HepG2 (cell line): ENCODE measurements at regions not wholly inside any gene's neighbourhood (a gene's known extent, or its start where the extent isn't known, plus 50 kb on each side); places are given as distances from the start of the nearest gene placed in this dataset.

Source experiments
- ATAC-seq: fragments of 200-7000 bp; cut with Tn5 transposase; 3 replicates; pipeline ENCODE4 v1.9.1; 2020; ENCODE audit warnings: mild to moderate bottlenecking, moderate library complexity
- BruUV-seq: library from RNA; stranded (reverse); fragments of 400-500 nt; replicated peaks from 2 replicates; lab custom pipeline; 2021; lab: Mats Ljungman, UMichigan
- CTCF ChIA-PET: fragments of 300-600 bp; formaldehyde crosslinking; extraction: SDS; loops from one replicate; lab custom pipeline; 2021; ENCODE audit warnings: low total read pairs, inconsistent platforms, low intra/inter-chr PET ratio; lab: Yijun Ruan, JAX
- POLR2A ChIA-PET: fragments of 350-600 bp; sonication (Branson Sonifier 250); formaldehyde crosslinking; loops from one replicate; lab custom pipeline; 2020; ENCODE audit warnings: antibody characterized with exemption, inconsistent platforms; lab: Yijun Ruan, JAX
- DNase-seq: peaks from one replicate; pipeline ENCODE4 v3.0.0-alpha.2; 2015; ENCODE audit warnings: low spot score
- FAIRE-seq: peaks from 3 replicates; lab custom pipeline; 2011; peaks lifted over from hg19 to GRCh38; lab: Jason Lieb, UNC
- H2AFZ ChIP-seq: one replicate; pipeline ENCODE4 v1.6.1; 2011; ENCODE audit warnings: low read length, inconsistent platforms
- H3K27ac ChIP-seq: fragments of 300-600 bp; 3 replicates; pipeline ENCODE4 v1.8.0; 2011; ENCODE audit warnings: mixed run types, mild to moderate bottlenecking, mixed read lengths, low read length, inconsistent platforms; ENCODE audit not compliant: insufficient read depth; ENCODE audit errors: extremely low read length
- H3K27me3 ChIP-seq, 2 experiments: fragments of 200-600 bp in 1 of 2; 2 replicates in 1 of 2; 3 replicates in 1 of 2; pipeline versions ENCODE4 v1.6.0 to v1.8.0; 2011; ENCODE audit warnings: low read length in 2 of 2, mild to moderate bottlenecking in 2 of 2, moderate library complexity in 2 of 2, inconsistent platforms in 1 of 2; ENCODE audit not compliant: insufficient read depth in 2 of 2, control insufficient read depth in 1 of 2
- H3K36me3 ChIP-seq, 2 experiments: fragments of 200-600 bp in 1 of 2; replicated peaks in 1 of 2; 2 replicates in 1 of 2; 3 replicates in 1 of 2; pipeline versions ENCODE4 v1.5.1 to v1.8.0; 2011; ENCODE audit warnings: low read length in 2 of 2, inconsistent platforms in 1 of 2; ENCODE audit not compliant: insufficient read depth in 2 of 2, control insufficient read depth in 1 of 2
- H3K4me1 ChIP-seq: 2 replicates; pipeline ENCODE4 v1.5.1; 2012; ENCODE audit warnings: low read length, inconsistent platforms; ENCODE audit not compliant: insufficient read depth
- H3K4me2 ChIP-seq: 2 replicates; pipeline ENCODE4 v1.6.0; 2011; ENCODE audit warnings: low read depth, low read length, inconsistent platforms
- H3K4me3 ChIP-seq, 3 experiments: fragments of 200-600 bp in 1 of 3; sonication (generic), shearing (Covaris generic) in 1 of 3; replicated peaks in 1 of 3; 2 replicates each; pipeline ENCODE4 v1.5.1; 2011 to 2016; ENCODE audit warnings: low read length in 3 of 3, inconsistent platforms in 2 of 3, low read depth in 2 of 3, mild to moderate bottlenecking in 2 of 3, control low read depth in 1 of 3, mixed read lengths in 1 of 3; ENCODE audit not compliant: insufficient read depth in 1 of 3
- H3K79me2 ChIP-seq: one replicate; pipeline ENCODE4 v1.6.1; 2011; ENCODE audit warnings: low read length, inconsistent platforms; ENCODE audit not compliant: insufficient read depth
- H3K9ac ChIP-seq: 2 replicates; pipeline ENCODE4 v1.6.0; 2011; ENCODE audit warnings: mild to moderate bottlenecking, low read depth, low read length, inconsistent platforms; ENCODE audit not compliant: insufficient read depth
- H3K9me3 ChIP-seq: 2 replicates; pipeline ENCODE4 v1.5.1; 2012; ENCODE audit warnings: mild to moderate bottlenecking, low read length
- H4K20me1 ChIP-seq: 2 replicates; pipeline ENCODE4 v1.6.0; 2011; ENCODE audit warnings: inconsistent platforms, mild to moderate bottlenecking, low read length, moderate library complexity; ENCODE audit not compliant: insufficient read depth
- AHDC1 ChIP-seq: sonication (generic); formaldehyde crosslinking; IDR thresholded peaks from 2 replicates; pipeline ENCODE4 v1.5.1; 2020; ENCODE audit warnings: mild to moderate bottlenecking, missing genetic modification reagents, borderline replicate concordance
- HNRNPL ChIP-seq: fragments of 200-400 bp; formaldehyde crosslinking; IDR thresholded peaks from 2 replicates; pipeline ENCODE4 v1.6.1; 2017; ENCODE audit warnings: mild to moderate bottlenecking, low read depth, low read length
- MYNN ChIP-seq: sonication (generic); formaldehyde crosslinking; IDR thresholded peaks from 2 replicates; pipeline ENCODE4 v1.4.0; 2020; ENCODE audit warnings: mild to moderate bottlenecking, low read depth, missing genetic modification reagents
- RERE ChIP-seq: IDR thresholded peaks from 2 replicates; pipeline ENCODE4 v1.6.1; 2016; ENCODE audit warnings: low read depth, missing genetic modification reagents, missing compliant biosample characterization
- TEF ChIP-seq: sonication (generic); formaldehyde crosslinking; IDR thresholded peaks from 2 replicates; pipeline ENCODE4 v1.5.0; 2020; ENCODE audit warnings: missing genetic modification reagents
- TMF1 ChIP-seq: sonication (generic); formaldehyde crosslinking; IDR thresholded peaks from 2 replicates; pipeline ENCODE4 v1.8.1; 2022; ENCODE audit warnings: low read depth, missing genetic modification reagents
- ZNF331 ChIP-seq: sonication (generic); formaldehyde crosslinking; IDR thresholded peaks from 2 replicates; pipeline ENCODE4 v1.4.0; 2020; ENCODE audit warnings: missing genetic modification reagents
- ZNF33B ChIP-seq: sonication (generic); formaldehyde crosslinking; IDR thresholded peaks from 2 replicates; pipeline ENCODE4 v1.5.1; 2020; ENCODE audit warnings: mild to moderate bottlenecking, missing genetic modification reagents
- ZNF710 ChIP-seq: sonication (generic); formaldehyde crosslinking; IDR thresholded peaks from 2 replicates; pipeline ENCODE4 v1.5.0; 2020; ENCODE audit warnings: mild to moderate bottlenecking, missing genetic modification reagents, borderline replicate concordance
- WGBS: methylation state at CpG from one replicate; pipeline ENCODE4 v1.1.6; 2017; ENCODE audit warnings: low lambda C conversion rate; 5-methylcytosine and 5-hydroxymethylcytosine counted together
- in situ Hi-C: cut with HindIII; loops from 2 replicates; pipeline ENCODE4 v1.10.0; 2017; ENCODE audit warnings: low pct_unique_long_range_greater_than_20kb; ENCODE audit not compliant: extremely low pct_ligation_motif_present
- intact Hi-C: fragments of 100-400 bp; cut with micrococcal nuclease; formaldehyde crosslinking; loops from one replicate; pipeline ENCODE4 v1.10.0; 2022; ENCODE audit not compliant: unreplicated experiment
- TF ChIP-seq, protein P1 (sequence below): IDR thresholded peaks from 2 replicates; pipeline ENCODE4 v1.6.1; 2016; ENCODE audit warnings: control low read depth

DNA sequence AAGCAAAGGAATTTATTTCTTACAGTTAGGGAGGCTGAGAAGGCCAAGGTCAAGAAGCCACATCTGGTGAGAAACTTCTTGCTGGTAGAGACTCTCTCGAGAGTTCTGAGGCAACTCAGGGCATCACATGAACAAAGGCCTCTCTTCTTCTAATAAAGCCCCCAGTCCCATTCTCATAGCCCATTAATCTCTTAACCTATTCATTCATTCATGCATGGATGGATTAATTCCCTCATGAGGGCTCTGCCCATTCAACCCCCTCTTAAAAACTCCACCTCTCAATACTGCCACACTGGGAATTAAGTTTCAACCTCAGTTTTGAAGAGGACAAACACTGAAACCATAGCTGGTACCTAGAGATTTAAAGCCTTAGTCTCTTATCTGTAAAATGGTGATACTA, 217.9 kb upstream of the SPTLC3 start:
- 3% methylated on average over 1 of the region's 1 CpG for WGBS
- no peak for FAIRE-seq
- Histone ChIP-seq H3K27me3 (no peaks in the 10 kb centered on the region), H4K20me1 (no peaks in the 10 kb centered on the region), H3K36me3 (no peaks in the 10 kb centered on the region), H3K9ac (no peak overlapping the region), H3K9me3 (no peaks in the 10 kb centered on the region), H3K27ac (no peak overlapping the region), H2AFZ (no peak overlapping the region), H3K4me3 (no peak overlapping the region), H3K79me2 (no peaks in the 10 kb centered on the region), H3K4me1 (no peaks in the 10 kb centered on the region), H3K4me2 (no peak overlapping the region)
- no TSS peak for BruUV-seq
- in situ Hi-C loops, result no loop called here
- intact Hi-C loops, result no loop called here
- DNase-seq, result no peak
- CTCF ChIA-PET, result no interaction called here
- POLR2A ChIA-PET, result no interaction called here
- ATAC-seq, result no peak
- TF ChIP-seq HNRNPL (no peak), TEF (CRISPR knock-in tag) (no peak), ZNF33B (CRISPR knock-in tag) (no peak), ZNF331 (CRISPR knock-in tag) (no peak), AHDC1 (CRISPR knock-in tag) (no peak), MYNN (CRISPR knock-in tag) (no peak), TMF1 (no peak), RERE (CRISPR knock-in tag) (no peak), ZNF710 (CRISPR knock-in tag) (no peak)
- TF ChIP-seq, protein P1, sequence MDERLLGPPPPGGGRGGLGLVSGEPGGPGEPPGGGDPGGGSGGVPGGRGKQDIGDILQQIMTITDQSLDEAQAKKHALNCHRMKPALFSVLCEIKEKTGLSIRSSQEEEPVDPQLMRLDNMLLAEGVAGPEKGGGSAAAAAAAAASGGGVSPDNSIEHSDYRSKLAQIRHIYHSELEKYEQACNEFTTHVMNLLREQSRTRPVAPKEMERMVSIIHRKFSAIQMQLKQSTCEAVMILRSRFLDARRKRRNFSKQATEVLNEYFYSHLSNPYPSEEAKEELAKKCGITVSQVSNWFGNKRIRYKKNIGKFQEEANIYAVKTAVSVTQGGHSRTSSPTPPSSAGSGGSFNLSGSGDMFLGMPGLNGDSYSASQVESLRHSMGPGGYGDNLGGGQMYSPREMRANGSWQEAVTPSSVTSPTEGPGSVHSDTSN, result no peak
